ENCODE measurements at regions not wholly inside any gene's neighbourhood (a gene's known extent, or its start where the extent isn't known, plus 50 kb on each side); places are given as distances from the start of the nearest gene placed in this dataset.

- H2BK20ac ChIP-seq (ENCODE audit: low read depth, low read length, poor library complexity, severe bottlenecking), result no peak overlapping the region
- no peak overlapping the region for H4K91ac ChIP-seq (ENCODE audit: insufficient read length, low read depth, low read length)
- H4K20me1 ChIP-seq (ENCODE audit: control insufficient read depth, insufficient read depth, insufficient read length), result no peaks in the 10 kb centered on the region
- no peak overlapping the region for H3K9ac ChIP-seq (ENCODE audit: extremely low read depth, insufficient read length, low read length)
- H3K18ac ChIP-seq (ENCODE audit: insufficient read length, low read depth, low read length), result no peak overlapping the region
- peaks cover 3% of the 10 kb centered on the region; the same call in 1 of the 2 replicates for H3K4me1 ChIP-seq (ENCODE audit: insufficient read depth, low read length)
- no peak for DNase-seq
- Mint-ChIP-seq H3K27me3 (ENCODE audit: low read depth) (peaks cover 13% of the 10 kb centered on the region), H3K36me3 (ENCODE audit: insufficient read depth in 1 of 3, low read depth in 3 of 3) (no peaks in the 10 kb centered on the region), H3K4me1 (peaks cover 9 to 15% of the 10 kb centered on the region in 2 experiments), H3K27ac (no peak overlapping the region), H3K9me3 (peaks cover 0 to 4% of the 10 kb centered on the region in 2 experiments; a peak in 1 of 5 replicates), H3K4me3 (no peak overlapping the region; a peak in 1 of 5 replicates)
- no peak overlapping the region for H2BK120ac ChIP-seq (ENCODE audit: low read depth, low read length, poor library complexity, severe bottlenecking)
- H2BK5ac ChIP-seq (ENCODE audit: insufficient read length, low read length), result no peak overlapping the region
- no peak overlapping the region for H4K8ac ChIP-seq (replicated peaks; ENCODE audit: insufficient read length, low read depth, low read length)
- H3K4me2 ChIP-seq (ENCODE audit: insufficient read depth, insufficient read length, low read length), result no peak overlapping the region
- H3T11ph ChIP-seq (ENCODE audit: low read length), result no peak overlapping the region
- no peak overlapping the region for H2AFZ ChIP-seq (ENCODE audit: low read length)
- no CpG with 5 or more reads among the region's 5 CpGs for WGBS (ENCODE audit: extremely low coverage, insufficient read length, low lambda C conversion rate)
- H2BK15ac ChIP-seq (ENCODE audit: low read depth, low read length), result no peak overlapping the region
- H3K23me2 ChIP-seq (ENCODE audit: insufficient read length, low read depth, low read length, poor library complexity, severe bottlenecking), result no peaks in the 10 kb centered on the region
- no peaks in the 10 kb centered on the region for H3K79me1 ChIP-seq (ENCODE audit: insufficient read depth, low read depth, low read length, poor library complexity, severe bottlenecking)
- H3K27ac ChIP-seq (ENCODE audit: insufficient read length, low read depth, low read length), result no peak overlapping the region
- H3K9me3 ChIP-seq (ENCODE audit: control insufficient read depth, low read depth, low read length), result no peaks in the 10 kb centered on the region
- H3K79me2 ChIP-seq (ENCODE audit: insufficient read depth, low read length), result no peaks in the 10 kb centered on the region
- H3K14ac ChIP-seq (ENCODE audit: insufficient read depth, low read length), result no peak overlapping the region
- H3K27me3 ChIP-seq (ENCODE audit: insufficient read depth, low read length), result no peaks in the 10 kb centered on the region
- H3K4ac ChIP-seq (ENCODE audit: low read depth, low read length), result no peak overlapping the region
- no peak overlapping the region for H4K5ac ChIP-seq (ENCODE audit: insufficient read length, low read depth, low read length)
- H3K23ac ChIP-seq (ENCODE audit: insufficient read length, low read depth, low read length), result no peak overlapping the region
- TF ChIP-seq CTCF (conservative IDR thresholded peaks at IDR 0.05), result no peak
- H3K56ac ChIP-seq (ENCODE audit: insufficient read length, low read depth, low read length), result no peak overlapping the region
- no peak overlapping the region for H2BK12ac ChIP-seq (ENCODE audit: insufficient read length, low read depth, low read length)
- no peak overlapping the region for H2AK5ac ChIP-seq (ENCODE audit: insufficient read length, low read length)
These were observed 397.1 kb downstream of the MN1 start for GRCh38 chr22:27404441-27404840.
